Lower leg skin (tissue), 3 donors: ENCODE measurements at regions not wholly inside any gene's neighbourhood (a gene's known extent, or its start where the extent isn't known, plus 50 kb on each side); places are given as distances from the start of the nearest gene placed in this dataset.

Source experiments
- CTCF ChIP-seq, 3 donors: fragments of 450-650 bp; IDR thresholded peaks; one replicate each; pipeline ENCODE4 v1.5.1; 2016; ENCODE audit warnings: antibody characterized with exemption in 3 of 3, mild to moderate bottlenecking in 3 of 3, moderate library complexity in 2 of 3
- POLR2A ChIP-seq, 2 donors: fragments of 450-650 bp; IDR thresholded peaks; one replicate each; pipeline ENCODE4 v1.6.1; 2016 to 2017; ENCODE audit warnings: antibody characterized with exemption in 2 of 2, mild to moderate bottlenecking in 1 of 2, moderate library complexity in 1 of 2

GRCh38 chrX:115892056-115892708, 278.4 kb upstream of the AGTR2 start:
- TF ChIP-seq POLR2A (IDR thresholded peaks at IDR 0.05) (no peak), CTCF (IDR thresholded peaks at IDR 0.05) (no peak)
